ENCODE measurements at regions not wholly inside any gene's neighbourhood (a gene's known extent, or its start where the extent isn't known, plus 50 kb on each side); places are given as distances from the start of the nearest gene placed in this dataset.

DNA sequence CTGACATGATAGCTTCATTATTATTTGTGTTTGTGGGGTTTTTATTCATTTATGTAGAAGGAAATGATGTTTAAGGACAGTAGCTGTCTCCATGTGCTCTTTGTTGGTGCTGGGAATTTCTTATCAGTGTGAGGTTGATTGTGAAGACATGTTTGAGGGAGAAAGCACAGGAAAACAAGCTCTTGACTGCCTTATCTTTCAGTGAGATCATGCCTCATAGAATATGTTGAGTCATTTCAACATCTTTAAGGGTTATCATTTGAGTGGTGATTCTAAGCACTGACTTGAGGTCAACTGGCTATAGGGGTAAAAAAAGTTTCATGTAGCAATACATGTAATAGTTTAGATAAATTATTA is 405.1 kb upstream of the ADAMTS5 start:
- TF ChIP-seq POLR2A (IDR thresholded peaks at IDR 0.05; ENCODE audit: low read length): no peak
- no peak for TF ChIP-seq GATA1 (IDR thresholded peaks at IDR 0.05; ENCODE audit: low read depth, low read length)
